Loucy (cell line): ENCODE measurements at regions not wholly inside any gene's neighbourhood (a gene's known extent, or its start where the extent isn't known, plus 50 kb on each side); places are given as distances from the start of the nearest gene placed in this dataset.

Experiments
- H2AFZ ChIP-seq: fragments of 200-600 bp; sonication (generic); 2 replicates; pipeline ENCODE4 v1.6.0; 2016; ENCODE audit warnings: antibody characterized with exemption, mild to moderate bottlenecking, low read length, moderate library complexity
- H3F3A ChIP-seq: fragments of 200-600 bp; 2 replicates; pipeline ENCODE4 v1.6.0; 2016; ENCODE audit warnings: antibody characterized with exemption, low read depth, mild to moderate bottlenecking
- H3K27me3 ChIP-seq: fragments of 200-600 bp; sonication (generic); 2 replicates; pipeline ENCODE4 v1.6.1; 2014; ENCODE audit warnings: low read length, mild to moderate bottlenecking; ENCODE audit not compliant: insufficient read depth, poor library complexity, severe bottlenecking
- H3K36me3 ChIP-seq: fragments of 200-600 bp; sonication (generic); 2 replicates; pipeline ENCODE4 v1.6.1; 2016; ENCODE audit warnings: low read length; ENCODE audit not compliant: insufficient read depth
- H3K4me1 ChIP-seq: fragments of 200-600 bp; sonication (generic); 2 replicates; pipeline ENCODE4 v1.5.1; 2014; ENCODE audit warnings: low read length, mild to moderate bottlenecking; ENCODE audit not compliant: insufficient read depth, poor library complexity, severe bottlenecking
- H3K4me2 ChIP-seq: fragments of 200-600 bp; sonication (generic); 2 replicates; pipeline ENCODE4 v1.6.0; 2014; ENCODE audit warnings: antibody characterized with exemption, low read length, low read depth, mild to moderate bottlenecking; ENCODE audit not compliant: poor library complexity, severe bottlenecking
- H3K4me3 ChIP-seq: fragments of 200-600 bp; sonication (generic); 2 replicates; pipeline ENCODE4 v1.5.1; 2014; ENCODE audit warnings: low read length, mild to moderate bottlenecking, mixed read lengths; ENCODE audit not compliant: poor library complexity, severe bottlenecking
- H3K79me2 ChIP-seq: fragments of 200-600 bp; sonication (generic); 2 replicates; pipeline ENCODE4 v1.6.1; 2014; ENCODE audit warnings: low read length; ENCODE audit not compliant: insufficient read depth
- H3K9ac ChIP-seq: fragments of 200-600 bp; sonication (generic); 2 replicates; pipeline ENCODE4 v1.6.0; 2014; ENCODE audit warnings: mild to moderate bottlenecking, low read depth, low read length, moderate library complexity; ENCODE audit not compliant: poor library complexity, severe bottlenecking
- H3K9me2 ChIP-seq: fragments of 200-600 bp; sonication (generic); replicated peaks from 2 replicates; pipeline ENCODE4 v1.6.1; 2016; ENCODE audit warnings: low read depth, low read length, mixed read lengths
- H3K9me3 ChIP-seq: fragments of 200-600 bp; sonication (generic); 2 replicates; pipeline ENCODE4 v1.6.1; 2014; ENCODE audit warnings: mild to moderate bottlenecking, antibody characterized with exemption, low read length, low read depth; ENCODE audit not compliant: insufficient read depth
- H4K20me1 ChIP-seq: fragments of 200-600 bp; sonication (generic); 2 replicates; pipeline ENCODE4 v1.6.0; 2014; ENCODE audit warnings: antibody characterized with exemption, low read length, mild to moderate bottlenecking; ENCODE audit not compliant: insufficient read depth, poor library complexity, severe bottlenecking
- CTCF ChIP-seq: fragments of 200-600 bp; sonication (generic); conservative IDR thresholded peaks from 2 replicates; pipeline ENCODE4 v1.5.1; 2014; ENCODE audit warnings: mild to moderate bottlenecking, antibody characterized with exemption, low read length
- EZH2phosphoT487 ChIP-seq: fragments of 200-600 bp; IDR thresholded peaks from 2 replicates; pipeline ENCODE4 v1.6.1; 2018; ENCODE audit warnings: antibody characterized with exemption, mild to moderate bottlenecking, moderate library complexity, borderline replicate concordance

GRCh38 chr14:50026396-50026795, 90.0 kb downstream of the VCPKMT start:
- H3K4me2 ChIP-seq, result no peak overlapping the region

GRCh38 chr14:50027816-50028215, 88.6 kb downstream of the VCPKMT start:
- H3K4me2 ChIP-seq, result no peak overlapping the region
- no peaks in the 10 kb centered on the region for H3K27me3 ChIP-seq
- no peak overlapping the region for H3K9ac ChIP-seq
- H3K9me2 ChIP-seq, result no peaks in the 10 kb centered on the region
- H3K79me2 ChIP-seq, result no peaks in the 10 kb centered on the region
- no peaks in the 10 kb centered on the region for H3F3A ChIP-seq
- no peaks in the 10 kb centered on the region for H4K20me1 ChIP-seq
- H3K4me1 ChIP-seq, result no peaks in the 10 kb centered on the region
- TF ChIP-seq CTCF (no peak), EZH2phosphoT487 (no peak)
- H3K36me3 ChIP-seq, result no peaks in the 10 kb centered on the region
- H3K9me3 ChIP-seq, result peaks cover 5% of the 10 kb centered on the region; the same call in 1 of the 2 replicates
- H2AFZ ChIP-seq, result no peak overlapping the region
- no peak overlapping the region for H3K4me3 ChIP-seq

More at GRCh38 chr14:50026396-50026795, 90.0 kb downstream of the VCPKMT start:
- Histone ChIP-seq H3K27me3 (no peaks in the 10 kb centered on the region), H3K79me2 (no peaks in the 10 kb centered on the region), H3K9me3 (peaks cover 5% of the 10 kb centered on the region; the same call in 1 of the 2 replicates), H3K4me3 (no peak overlapping the region), H3K4me1 (no peaks in the 10 kb centered on the region), H3K9me2 (no peaks in the 10 kb centered on the region), H4K20me1 (no peaks in the 10 kb centered on the region), H2AFZ (no peak overlapping the region), H3K9ac (no peak overlapping the region), H3K36me3 (no peaks in the 10 kb centered on the region), H3F3A (no peaks in the 10 kb centered on the region)
- TF ChIP-seq EZH2phosphoT487, result no peak
- no peak for TF ChIP-seq CTCF

GRCh38 chr14:50028458-50028857, 87.9 kb downstream of the VCPKMT start:
- Histone ChIP-seq H3K9ac (no peak overlapping the region), H3K4me3 (no peak overlapping the region), H2AFZ (no peak overlapping the region), H3F3A (no peaks in the 10 kb centered on the region), H3K79me2 (no peaks in the 10 kb centered on the region), H4K20me1 (no peaks in the 10 kb centered on the region), H3K9me2 (no peaks in the 10 kb centered on the region), H3K9me3 (peaks cover 5% of the 10 kb centered on the region; the same call in 1 of the 2 replicates), H3K36me3 (no peaks in the 10 kb centered on the region), H3K27me3 (no peaks in the 10 kb centered on the region), H3K4me1 (no peaks in the 10 kb centered on the region), H3K4me2 (no peak overlapping the region)
- TF ChIP-seq CTCF (no peak), EZH2phosphoT487 (no peak)
